Epithelial cell of proximal tubule (primary cell): ENCODE measurements at regions not wholly inside any gene's neighbourhood (a gene's known extent, or its start where the extent isn't known, plus 50 kb on each side); places are given as distances from the start of the nearest gene placed in this dataset.

Experiments
- DNase-seq: peaks from one replicate; pipeline ENCODE4 v3.0.0-alpha.2; 2011; ENCODE audit warnings: low read depth
- H3K4me3 ChIP-seq: 2 replicates; pipeline ENCODE4 v1.5.1; 2011; ENCODE audit warnings: low read depth, mild to moderate bottlenecking, low read length
- TF ChIP-seq, protein P1 (sequence below): conservative IDR thresholded peaks from 2 replicates; pipeline ENCODE4 v1.5.1; 2012; ENCODE audit warnings: low read depth, mild to moderate bottlenecking, low read length

DNA sequence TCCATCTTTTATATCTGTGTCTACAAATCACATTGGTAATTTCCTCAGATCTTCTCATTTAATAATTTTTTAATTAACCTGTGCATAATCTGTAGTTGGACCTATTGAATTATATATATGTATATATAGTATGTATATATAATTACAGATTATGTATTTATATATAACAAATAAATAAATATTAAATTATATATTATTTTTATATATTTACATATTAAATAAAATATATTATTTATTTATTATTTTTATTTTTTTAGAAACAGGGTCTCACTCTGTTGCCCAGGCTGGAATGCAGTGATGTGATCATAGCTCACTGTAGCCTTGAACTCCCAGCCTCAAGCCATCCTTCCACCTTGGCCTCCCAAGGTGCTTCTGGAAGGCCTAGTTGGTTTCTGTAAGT is 197.9 kb downstream of the FGF9 start:
- H3K4me3 ChIP-seq, result no peak overlapping the region
- TF ChIP-seq, protein P1, sequence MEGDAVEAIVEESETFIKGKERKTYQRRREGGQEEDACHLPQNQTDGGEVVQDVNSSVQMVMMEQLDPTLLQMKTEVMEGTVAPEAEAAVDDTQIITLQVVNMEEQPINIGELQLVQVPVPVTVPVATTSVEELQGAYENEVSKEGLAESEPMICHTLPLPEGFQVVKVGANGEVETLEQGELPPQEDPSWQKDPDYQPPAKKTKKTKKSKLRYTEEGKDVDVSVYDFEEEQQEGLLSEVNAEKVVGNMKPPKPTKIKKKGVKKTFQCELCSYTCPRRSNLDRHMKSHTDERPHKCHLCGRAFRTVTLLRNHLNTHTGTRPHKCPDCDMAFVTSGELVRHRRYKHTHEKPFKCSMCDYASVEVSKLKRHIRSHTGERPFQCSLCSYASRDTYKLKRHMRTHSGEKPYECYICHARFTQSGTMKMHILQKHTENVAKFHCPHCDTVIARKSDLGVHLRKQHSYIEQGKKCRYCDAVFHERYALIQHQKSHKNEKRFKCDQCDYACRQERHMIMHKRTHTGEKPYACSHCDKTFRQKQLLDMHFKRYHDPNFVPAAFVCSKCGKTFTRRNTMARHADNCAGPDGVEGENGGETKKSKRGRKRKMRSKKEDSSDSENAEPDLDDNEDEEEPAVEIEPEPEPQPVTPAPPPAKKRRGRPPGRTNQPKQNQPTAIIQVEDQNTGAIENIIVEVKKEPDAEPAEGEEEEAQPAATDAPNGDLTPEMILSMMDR, result no peak
- DNase-seq, result no peak

DNA sequence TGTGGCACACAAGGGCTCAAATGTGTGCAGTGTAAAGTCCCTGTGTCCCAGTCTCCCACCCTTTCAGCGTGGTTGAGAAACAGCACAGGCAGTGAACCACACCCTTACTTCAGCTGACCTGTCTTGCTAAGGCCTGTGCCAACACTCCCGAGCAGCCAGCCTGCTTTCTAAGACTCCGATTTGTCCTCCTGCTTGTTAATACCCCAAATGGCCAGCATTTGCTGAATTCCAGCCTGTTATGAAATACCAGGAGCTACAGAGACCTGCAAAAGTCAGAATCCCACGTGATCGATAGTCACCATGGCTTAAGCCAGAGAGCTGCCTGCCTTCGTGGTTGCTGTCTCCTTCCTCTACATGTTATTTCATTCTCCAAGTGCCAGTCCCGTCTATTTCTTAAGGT is 200.5 kb downstream of the FGF9 start:
- no peak overlapping the region for H3K4me3 ChIP-seq
- no peak for DNase-seq
- TF ChIP-seq, protein P1, result no peak

DNA sequence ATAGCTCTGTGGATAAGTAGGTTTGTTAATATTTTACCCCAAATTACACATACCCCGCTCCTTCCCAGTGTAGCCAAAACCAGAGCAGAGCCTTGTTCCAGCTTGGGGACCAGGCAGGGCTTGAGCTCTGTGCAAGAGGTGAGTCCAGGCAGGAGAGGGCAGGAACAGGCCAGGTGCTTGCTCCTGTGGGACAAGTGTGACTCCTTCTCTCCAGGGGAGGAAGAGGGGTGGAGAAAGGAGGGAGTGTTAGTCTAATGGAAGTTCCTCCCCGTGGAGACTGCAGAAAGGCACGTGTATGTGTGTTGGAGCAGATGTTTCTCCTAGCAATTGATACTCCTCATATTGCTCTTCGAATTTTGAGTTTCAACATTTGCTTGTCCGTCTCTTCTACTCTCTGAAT is 201.0 kb downstream of the FGF9 start:
- no peak overlapping the region for H3K4me3 ChIP-seq
- TF ChIP-seq, protein P1, result no peak
- DNase-seq, result no peak

DNA sequence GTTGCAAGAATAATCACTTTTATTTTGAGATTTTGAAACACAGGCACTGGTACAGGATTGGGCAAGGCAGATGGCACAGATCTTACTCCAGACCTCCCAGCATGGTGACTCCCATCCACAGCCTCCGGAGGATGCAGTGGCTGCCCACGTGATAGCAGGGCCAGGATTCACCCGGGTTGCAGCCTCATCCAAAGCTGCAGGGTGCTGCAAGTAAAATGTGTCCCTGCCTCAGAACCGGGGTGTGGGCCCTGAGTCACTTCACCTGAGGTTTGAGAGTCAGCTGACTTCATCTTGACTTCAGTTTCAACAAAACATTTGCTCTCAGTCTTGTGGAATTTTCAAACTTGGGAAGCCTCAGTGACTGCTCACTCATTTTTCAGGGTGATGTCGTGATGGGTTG is 201.9 kb downstream of the FGF9 start:
- DNase-seq, result no peak
- TF ChIP-seq, protein P1, result no peak
- H3K4me3 ChIP-seq, result no peak overlapping the region

DNA sequence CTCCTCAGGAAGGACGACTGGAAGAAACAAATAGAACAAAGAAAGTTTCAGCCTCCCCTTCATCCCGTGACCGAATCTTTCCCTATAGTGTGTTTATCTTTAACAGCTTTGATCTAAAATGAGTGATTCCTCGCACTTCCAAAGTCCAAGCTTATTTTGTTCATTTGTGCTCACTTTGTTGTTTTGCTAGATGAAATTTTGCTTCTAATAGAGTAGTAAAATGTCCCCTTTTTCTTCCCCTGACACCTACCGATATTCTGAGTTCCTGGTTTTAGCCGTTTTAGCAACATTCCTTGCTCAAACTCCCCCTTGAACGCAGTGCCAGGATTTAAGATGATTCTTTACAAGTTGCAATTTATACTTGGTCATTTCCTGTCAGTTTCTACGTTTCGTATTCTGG is 204.2 kb downstream of the FGF9 start:
- TF ChIP-seq, protein P1, result no peak
- no peak for DNase-seq
- no peak overlapping the region for H3K4me3 ChIP-seq

DNA sequence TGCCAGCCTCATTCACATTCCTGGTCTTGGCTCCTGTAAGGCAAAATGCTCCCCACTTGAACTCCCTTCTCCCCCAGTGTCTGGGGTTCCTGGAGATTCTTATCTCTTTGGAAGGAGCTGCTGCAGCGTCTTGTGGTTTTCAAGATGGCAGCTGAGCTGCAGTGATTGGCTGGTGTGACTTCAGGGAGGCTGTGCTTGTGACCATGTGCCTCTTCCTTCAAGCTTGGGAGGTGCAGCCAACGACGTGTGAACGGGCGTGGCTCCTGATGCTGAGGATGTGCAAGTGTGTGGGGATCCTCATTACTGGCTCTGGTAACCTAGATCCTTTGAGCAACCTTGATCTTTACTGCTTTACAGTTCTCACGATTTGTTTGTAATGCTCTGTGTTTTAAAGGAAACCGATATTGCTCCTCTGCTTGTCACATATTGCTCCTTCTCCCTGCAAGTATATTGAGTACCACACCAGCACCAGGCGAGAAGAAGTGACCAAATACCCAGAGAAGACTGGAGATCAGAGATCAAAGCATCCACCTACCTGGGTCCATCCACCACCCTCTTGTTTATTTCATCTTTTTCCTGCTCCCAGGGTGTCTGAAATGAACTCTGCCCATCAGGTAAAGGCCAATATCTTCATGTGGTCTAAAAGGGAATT is 208.5 kb downstream of the FGF9 start:
- TF ChIP-seq, protein P1, result no peak
- no peak for DNase-seq
- no peak overlapping the region for H3K4me3 ChIP-seq

DNA sequence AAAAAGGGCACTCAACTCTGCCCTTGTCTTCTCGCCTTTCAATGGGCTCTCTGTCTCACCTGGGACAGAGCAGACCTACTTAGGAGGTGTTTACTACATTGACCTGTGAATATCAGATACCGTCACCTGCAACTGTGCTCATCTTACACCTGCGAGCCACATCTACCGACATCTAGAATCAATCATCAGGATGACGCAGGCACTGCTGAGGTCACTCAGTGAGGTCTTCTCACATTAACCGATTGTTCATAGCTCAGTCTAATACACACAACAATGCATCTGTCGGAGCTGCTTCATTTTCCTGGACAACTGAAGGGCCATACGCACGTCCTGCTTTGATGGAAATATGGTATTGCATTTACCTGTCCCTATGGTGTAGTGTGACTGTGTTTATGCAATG is 211.9 kb downstream of the FGF9 start:
- DNase-seq, result no peak
- TF ChIP-seq, protein P1, result no peak
- H3K4me3 ChIP-seq, result no peak overlapping the region
